Activated T-cell treated with anti-CD3 and anti-CD28 coated beads, Interleukin-2, amount 50 U/mL, for 24 hours (primary cell): ENCODE measurements at regions not wholly inside any gene's neighbourhood (a gene's known extent, or its start where the extent isn't known, plus 50 kb on each side); places are given as distances from the start of the nearest gene placed in this dataset.

Experiments used
- DNase-seq: peaks from one replicate; pipeline ENCODE4 v3.0.0-alpha.2; 2020
- H3K27ac Mint-ChIP-seq: 2 replicates; pipeline ENCODE4 v1.8.0; 2020; ENCODE audit warnings: mild to moderate bottlenecking, mixed read lengths
- H3K27me3 Mint-ChIP-seq: 2 replicates; pipeline ENCODE4 v1.8.0; 2020; ENCODE audit warnings: mixed read lengths
- H3K36me3 Mint-ChIP-seq: 2 replicates; pipeline ENCODE4 v1.8.0; 2020; ENCODE audit warnings: low read depth, mixed read lengths
- H3K4me1 Mint-ChIP-seq: 2 replicates; pipeline ENCODE4 v1.8.0; 2020; ENCODE audit warnings: low read depth, mixed read lengths
- H3K4me3 Mint-ChIP-seq: 2 replicates; pipeline ENCODE4 v1.8.0; 2020; ENCODE audit warnings: mild to moderate bottlenecking, moderate library complexity, mixed read lengths
- H3K9me3 Mint-ChIP-seq: 2 replicates; pipeline ENCODE4 v1.8.0; 2020; ENCODE audit warnings: mixed read lengths

GRCh38 chr15:91711384-91712033 lies 142.0 kb upstream of the SLCO3A1 start:
- Mint-ChIP-seq H3K27ac (no peak overlapping the region), H3K4me3 (no peak overlapping the region), H3K9me3 (no peaks in the 10 kb centered on the region), H3K27me3 (peaks cover 22% of the 10 kb centered on the region), H3K4me1 (peaks cover 6% of the 10 kb centered on the region), H3K36me3 (no peaks in the 10 kb centered on the region)
- no peak for DNase-seq

GRCh38 chr15:91712286-91712685 lies 141.2 kb upstream of the SLCO3A1 start:
- Mint-ChIP-seq H3K9me3 (no peaks in the 10 kb centered on the region), H3K27me3 (peaks cover 22% of the 10 kb centered on the region), H3K36me3 (no peaks in the 10 kb centered on the region), H3K4me3 (no peak overlapping the region), H3K27ac (no peak overlapping the region), H3K4me1 (no peaks in the 10 kb centered on the region)
- no peak for DNase-seq

- Mint-ChIP-seq H3K4me1 (no peaks in the 10 kb centered on the region), H3K27ac (no peak overlapping the region), H3K36me3 (no peaks in the 10 kb centered on the region), H3K4me3 (no peak overlapping the region), H3K9me3 (no peaks in the 10 kb centered on the region), H3K27me3 (peaks cover 40% of the 10 kb centered on the region)
- DNase-seq = no peak
These were observed 137.0 kb upstream of the SLCO3A1 start for GRCh38 chr15:91716536-91716935.

- H3K36me3 Mint-ChIP-seq = no peaks in the 10 kb centered on the region
- H3K9me3 Mint-ChIP-seq = no peaks in the 10 kb centered on the region
- DNase-seq = no peak
- no peak overlapping the region for H3K27ac Mint-ChIP-seq
- peaks cover 39% of the 10 kb centered on the region for H3K27me3 Mint-ChIP-seq
- H3K4me3 Mint-ChIP-seq = no peak overlapping the region
- H3K4me1 Mint-ChIP-seq = no peaks in the 10 kb centered on the region
These were observed 135.7 kb upstream of the SLCO3A1 start for GRCh38 chr15:91717811-91718210.

- no peak overlapping the region for H3K4me3 Mint-ChIP-seq
- no peaks in the 10 kb centered on the region for H3K4me1 Mint-ChIP-seq
- H3K27ac Mint-ChIP-seq = no peak overlapping the region
- peaks cover 21% of the 10 kb centered on the region for H3K27me3 Mint-ChIP-seq
- no peak for DNase-seq
- H3K9me3 Mint-ChIP-seq = no peaks in the 10 kb centered on the region
- no peaks in the 10 kb centered on the region for H3K36me3 Mint-ChIP-seq
These were observed 129.5 kb upstream of the SLCO3A1 start for GRCh38 chr15:91723959-91724358.

- no peak for DNase-seq
- Mint-ChIP-seq H3K9me3 (no peaks in the 10 kb centered on the region), H3K4me1 (no peaks in the 10 kb centered on the region), H3K27ac (no peak overlapping the region), H3K27me3 (peaks cover 72% of the 10 kb centered on the region), H3K36me3 (no peaks in the 10 kb centered on the region), H3K4me3 (no peak overlapping the region)
These were observed 119.8 kb upstream of the SLCO3A1 start for GRCh38 chr15:91733661-91734060.

GRCh38 chr15:91737151-91737818 lies 116.2 kb upstream of the SLCO3A1 start:
- no peak overlapping the region for H3K4me3 Mint-ChIP-seq
- H3K27ac Mint-ChIP-seq = no peak overlapping the region
- no peaks in the 10 kb centered on the region for H3K4me1 Mint-ChIP-seq
- no peaks in the 10 kb centered on the region for H3K9me3 Mint-ChIP-seq
- no peak for DNase-seq
- peaks cover 65% of the 10 kb centered on the region for H3K27me3 Mint-ChIP-seq
- H3K36me3 Mint-ChIP-seq = no peaks in the 10 kb centered on the region

GRCh38 chr15:91741986-91742385 lies 111.5 kb upstream of the SLCO3A1 start:
- Mint-ChIP-seq H3K36me3 (no peaks in the 10 kb centered on the region), H3K4me3 (no peak overlapping the region), H3K4me1 (no peaks in the 10 kb centered on the region), H3K27ac (no peak overlapping the region), H3K27me3 (peaks cover 50% of the 10 kb centered on the region), H3K9me3 (no peaks in the 10 kb centered on the region)
- no peak for DNase-seq

- no peak for DNase-seq
- H3K36me3 Mint-ChIP-seq = no peaks in the 10 kb centered on the region
- peaks cover 13% of the 10 kb centered on the region for H3K27me3 Mint-ChIP-seq
- peaks cover 4% of the 10 kb centered on the region for H3K9me3 Mint-ChIP-seq
- no peak overlapping the region for H3K27ac Mint-ChIP-seq
- no peaks in the 10 kb centered on the region for H3K4me1 Mint-ChIP-seq
- no peak overlapping the region for H3K4me3 Mint-ChIP-seq
These were observed 101.9 kb upstream of the SLCO3A1 start for GRCh38 chr15:91751611-91752010.

GRCh38 chr15:91752081-91752785 lies 101.3 kb upstream of the SLCO3A1 start:
- peaks cover 13% of the 10 kb centered on the region for H3K27me3 Mint-ChIP-seq
- no peak overlapping the region for H3K4me3 Mint-ChIP-seq
- H3K9me3 Mint-ChIP-seq = peaks cover 4% of the 10 kb centered on the region
- H3K4me1 Mint-ChIP-seq = no peaks in the 10 kb centered on the region
- H3K36me3 Mint-ChIP-seq = no peaks in the 10 kb centered on the region
- no peak overlapping the region for H3K27ac Mint-ChIP-seq
- no peak for DNase-seq

GRCh38 chr15:91759560-91759959 lies 93.9 kb upstream of the SLCO3A1 start:
- no peak for DNase-seq

GRCh38 chr15:91765660-91766059 lies 87.8 kb upstream of the SLCO3A1 start:
- no peaks in the 10 kb centered on the region for H3K9me3 Mint-ChIP-seq
- peaks cover 17% of the 10 kb centered on the region for H3K27me3 Mint-ChIP-seq
- no peak for DNase-seq
- H3K36me3 Mint-ChIP-seq = no peaks in the 10 kb centered on the region
- H3K4me1 Mint-ChIP-seq = no peaks in the 10 kb centered on the region
- no peak overlapping the region for H3K27ac Mint-ChIP-seq
- H3K4me3 Mint-ChIP-seq = no peak overlapping the region

More at GRCh38 chr15:91759560-91759959, 93.9 kb upstream of the SLCO3A1 start:
- H3K27me3 Mint-ChIP-seq = peaks cover 11% of the 10 kb centered on the region
- H3K27ac Mint-ChIP-seq = no peak overlapping the region
- no peaks in the 10 kb centered on the region for H3K4me1 Mint-ChIP-seq
- no peaks in the 10 kb centered on the region for H3K36me3 Mint-ChIP-seq
- H3K9me3 Mint-ChIP-seq = no peaks in the 10 kb centered on the region
- no peak overlapping the region for H3K4me3 Mint-ChIP-seq

GRCh38 chr15:91769476-91769875 lies 84.0 kb upstream of the SLCO3A1 start:
- Mint-ChIP-seq H3K36me3 (no peaks in the 10 kb centered on the region), H3K4me1 (no peaks in the 10 kb centered on the region), H3K27ac (no peak overlapping the region), H3K4me3 (no peak overlapping the region), H3K27me3 (peaks cover 18% of the 10 kb centered on the region), H3K9me3 (no peaks in the 10 kb centered on the region)
- DNase-seq = no peak

- no peaks in the 10 kb centered on the region for H3K4me1 Mint-ChIP-seq
- H3K36me3 Mint-ChIP-seq = no peaks in the 10 kb centered on the region
- H3K27me3 Mint-ChIP-seq = peaks cover 18% of the 10 kb centered on the region
- H3K9me3 Mint-ChIP-seq = no peaks in the 10 kb centered on the region
- no peak overlapping the region for H3K27ac Mint-ChIP-seq
- H3K4me3 Mint-ChIP-seq = no peak overlapping the region
- DNase-seq = no peak
These were observed 83.6 kb upstream of the SLCO3A1 start for GRCh38 chr15:91769894-91770293.

- no peak for DNase-seq
- no peaks in the 10 kb centered on the region for H3K9me3 Mint-ChIP-seq
- H3K4me3 Mint-ChIP-seq = no peak overlapping the region
- peaks cover 28% of the 10 kb centered on the region for H3K27me3 Mint-ChIP-seq
- H3K27ac Mint-ChIP-seq = no peak overlapping the region
- H3K4me1 Mint-ChIP-seq = no peaks in the 10 kb centered on the region
- H3K36me3 Mint-ChIP-seq = no peaks in the 10 kb centered on the region
These were observed 77.4 kb upstream of the SLCO3A1 start for GRCh38 chr15:91776104-91776503.
